ENCODE measurements at regions not wholly inside any gene's neighbourhood (a gene's known extent, or its start where the extent isn't known, plus 50 kb on each side); places are given as distances from the start of the nearest gene placed in this dataset.

- POLR2A ChIA-PET = interaction anchor here (0.8 kb wide), 1 partner anchor 14 kb away, joined by 4 read pairs; no protein-coding TSS in a partner anchor
- no peak for TF ChIP-seq ZNF521 (tag by site-specific recombination; IDR thresholded peaks at IDR 0.05)
- TF ChIP-seq ZNF221 (tag by site-specific recombination; IDR thresholded peaks at IDR 0.05; ENCODE audit: borderline replicate concordance) = no peak
- TF ChIP-seq ZNF174 (tag by site-specific recombination; IDR thresholded peaks at IDR 0.05) = no peak
- no peak for TF ChIP-seq ZBTB11 (tag by site-specific recombination; conservative IDR thresholded peaks at IDR 0.05; ENCODE audit: low read depth)
- no peak for TF ChIP-seq ZNF350 (tag by site-specific recombination; IDR thresholded peaks at IDR 0.05)
- TF ChIP-seq ZIC2 (tag by site-specific recombination; IDR thresholded peaks at IDR 0.05) = no peak
- TF ChIP-seq ZNF561 (tag by site-specific recombination; IDR thresholded peaks at IDR 0.05; ENCODE audit: borderline replicate concordance) = no peak
- no peak for TF ChIP-seq ZSCAN23 (tag by site-specific recombination; IDR thresholded peaks at IDR 0.05)
- no peak for TF ChIP-seq GLI4 (tag by site-specific recombination; IDR thresholded peaks at IDR 0.05)
- TF ChIP-seq ZNF280C (tag by site-specific recombination; IDR thresholded peaks at IDR 0.05) = no peak
Observed at GRCh38 chr1:198948895-198949659, 310.2 kb downstream of the PTPRC start.

GRCh38 chr1:198950036-198950435 is 311.2 kb downstream of the PTPRC start:
- ChIA-PET CTCF (no interaction called here), POLR2A (interaction anchor here (0.8 kb wide), 1 partner anchor 14 kb away, joined by 4 read pairs; no protein-coding TSS in a partner anchor)
- Histone ChIP-seq H3K27ac (ENCODE audit: extremely low read depth, low read depth, low read length) (no peak overlapping the region), H3K36me3 (ENCODE audit: control insufficient read depth in 2 of 2, insufficient read depth in 1 of 2, low read length in 2 of 2) (no peaks in the 10 kb centered on the region), H3K9me3 (ENCODE audit: control insufficient read depth, insufficient read depth, low read depth, low read length) (no peaks in the 10 kb centered on the region), H3K4me1 (ENCODE audit: control insufficient read depth, insufficient read depth, low read length) (no peaks in the 10 kb centered on the region), H3K4me3 (ENCODE audit: low read depth, low read length) (no peak overlapping the region)
- TF ChIP-seq ZNF426 (tag by site-specific recombination; IDR thresholded peaks at IDR 0.05) = no peak
- TF ChIP-seq ZNF692 (tag by site-specific recombination; IDR thresholded peaks at IDR 0.05) = no peak
- no peak for TF ChIP-seq ZFP41 (tag by site-specific recombination; IDR thresholded peaks at IDR 0.05; ENCODE audit: borderline replicate concordance)
- no peak for TF ChIP-seq HOXD13 (CRISPR knock-in tag; IDR thresholded peaks at IDR 0.05; ENCODE audit: borderline replicate concordance)
- TF ChIP-seq KLF8 (tag by site-specific recombination; IDR thresholded peaks at IDR 0.05) = no peak
- no peak for TF ChIP-seq ZNF645 (tag by site-specific recombination; IDR thresholded peaks at IDR 0.05)
- no peak for TF ChIP-seq ZNF148 (tag by site-specific recombination; IDR thresholded peaks at IDR 0.05; ENCODE audit: borderline replicate concordance)
- TF ChIP-seq ZSCAN16 (tag by site-specific recombination; IDR thresholded peaks at IDR 0.05) = no peak
- no peak for TF ChIP-seq ZNF223 (tag by site-specific recombination; IDR thresholded peaks at IDR 0.05)
- TF ChIP-seq MEIS1 (CRISPR knock-in tag; IDR thresholded peaks at IDR 0.05; ENCODE audit: borderline replicate concordance) = no peak
- TF ChIP-seq BCL11A (tag by site-specific recombination; IDR thresholded peaks at IDR 0.05; ENCODE audit: low read depth) = no peak
- no peak for TF ChIP-seq YY2 (tag by site-specific recombination; IDR thresholded peaks at IDR 0.05)
- TF ChIP-seq ZBTB21 (tag by site-specific recombination; IDR thresholded peaks at IDR 0.05) = no peak
- TF ChIP-seq REPIN1 (tag by site-specific recombination; IDR thresholded peaks at IDR 0.05; ENCODE audit: low read depth) = no peak
- TF ChIP-seq ZNF629 (tag by site-specific recombination; IDR thresholded peaks at IDR 0.05) = no peak

More at GRCh38 chr1:198948895-198949659, 310.2 kb downstream of the PTPRC start:
- CTCF ChIA-PET = no interaction called here
- H3K4me1 ChIP-seq (ENCODE audit: control insufficient read depth, insufficient read depth, low read length) = no peaks in the 10 kb centered on the region
- no peak overlapping the region for H3K27ac ChIP-seq (ENCODE audit: extremely low read depth, low read depth, low read length)
- H3K4me3 ChIP-seq (ENCODE audit: low read depth, low read length) = no peak overlapping the region
- no peaks in the 10 kb centered on the region for H3K9me3 ChIP-seq (ENCODE audit: control insufficient read depth, insufficient read depth, low read depth, low read length)
- no peaks in the 10 kb centered on the region for H3K36me3 ChIP-seq (ENCODE audit: control insufficient read depth in 2 of 2, insufficient read depth in 1 of 2, low read length in 2 of 2)

Data from HEK293 (cell line).